GM21367 (cell line): ENCODE measurements at regions not wholly inside any gene's neighbourhood (a gene's known extent, or its start where the extent isn't known, plus 50 kb on each side); places are given as distances from the start of the nearest gene placed in this dataset.
A peak's percentile ranks its signal among the peaks of the same experiment; 100 is the strongest.
"Not testable (repeated sequence)": the region's sequence is repeated elsewhere in the genome, so short reads cannot be mapped to it uniquely, and the experiment has no call there.

ENCODE experiments used
- ATAC-seq: cut with Tn5 transposase; IDR thresholded peaks from one replicate; pipeline ENCODE4 v1.9.1; 2021; ENCODE audit not compliant: unreplicated experiment

GRCh38 chr2:150215041-150215440 lies 272.4 kb downstream of the RND3 start:
- ATAC-seq = no peak

DNA sequence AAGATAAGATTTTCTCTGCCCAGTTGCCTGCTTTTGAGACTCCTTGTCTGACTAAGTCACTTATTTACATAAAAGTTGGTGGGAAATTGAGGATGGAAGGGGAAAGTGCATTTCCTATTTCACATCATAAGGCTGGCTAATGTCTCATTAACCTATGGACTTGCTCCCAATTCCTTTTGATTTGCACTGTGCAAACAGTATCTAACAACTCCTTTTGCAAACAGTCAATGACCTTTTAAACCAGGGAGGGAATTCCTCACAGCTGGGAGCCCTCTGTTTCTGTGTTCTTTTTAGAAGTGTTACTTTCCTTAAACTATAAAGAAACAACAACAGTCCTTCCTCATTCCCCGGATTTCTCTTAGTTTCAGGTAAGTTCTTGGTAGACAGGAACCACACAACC lies 272.8 kb downstream of the RND3 start:
- ATAC-seq = no peak

DNA sequence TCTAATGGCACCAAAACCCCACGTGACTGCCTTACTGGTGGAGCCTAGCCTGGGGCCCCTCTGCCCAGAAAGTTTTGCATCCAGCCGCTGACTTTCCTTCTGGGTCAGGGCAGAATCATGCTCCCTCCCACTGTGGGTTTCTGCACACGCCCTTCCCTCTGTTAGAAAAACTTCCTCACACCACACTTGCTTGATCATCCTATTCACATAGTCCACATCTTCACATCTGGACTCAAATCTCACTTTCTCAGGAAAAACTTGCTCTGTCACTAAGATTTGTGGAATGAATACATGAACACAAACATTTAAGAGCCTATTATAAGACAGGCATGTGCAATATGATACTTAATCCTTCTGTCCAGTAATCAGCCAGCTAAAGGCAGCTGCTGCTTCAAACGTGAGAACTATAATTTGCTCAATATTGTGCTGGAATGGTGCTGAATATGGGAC lies 274.7 kb downstream of the RND3 start:
- ATAC-seq = no peak

DNA sequence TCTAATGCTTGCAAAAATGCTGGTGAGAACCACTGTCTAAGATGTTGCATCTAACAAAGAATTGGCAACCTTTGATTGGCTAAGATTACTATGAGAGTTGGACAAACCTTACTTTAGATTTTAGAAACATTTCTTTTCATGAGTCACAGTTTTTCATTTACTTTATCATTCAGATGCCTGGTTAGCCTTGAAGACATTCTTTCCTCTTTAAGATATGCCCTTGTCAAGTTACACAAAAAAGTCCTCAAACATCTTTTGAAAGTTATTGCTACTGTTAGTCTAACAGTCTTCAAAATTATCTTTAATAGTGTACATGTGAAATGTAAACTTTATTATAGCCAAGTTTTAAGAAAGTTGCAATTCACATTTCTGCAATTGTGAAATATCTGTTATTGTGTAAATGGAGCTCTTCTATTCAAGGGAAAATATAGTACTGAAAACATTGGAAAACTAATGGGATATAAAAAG lies 276.3 kb downstream of the RND3 start:
- no peak for ATAC-seq

DNA sequence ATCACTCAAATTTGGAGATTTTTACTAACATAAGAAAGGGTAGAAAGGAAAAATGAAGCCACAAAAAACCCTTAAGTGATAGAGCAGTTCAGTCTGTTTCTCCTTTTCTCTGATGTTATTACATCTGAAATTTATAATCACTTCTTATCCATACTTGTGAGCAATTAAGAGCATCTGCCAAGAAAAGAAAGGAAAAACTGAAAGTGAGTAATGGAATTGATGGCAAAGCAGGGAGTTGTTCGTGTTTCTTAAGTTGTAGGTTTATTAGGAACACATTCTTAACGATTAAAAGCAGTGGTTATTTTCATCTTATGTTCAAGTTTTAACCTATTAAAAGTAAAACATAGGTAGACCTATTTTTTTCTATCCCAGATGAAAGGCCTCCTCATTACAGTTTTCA lies 277.7 kb downstream of the RND3 start:
- no peak for ATAC-seq

- ATAC-seq = no peak
Measured at GRCh38 chr2:150208689-150209088, 278.8 kb downstream of the RND3 start.

- ATAC-seq = no peak
Measured at GRCh38 chr2:150207979-150208378, 279.5 kb downstream of the RND3 start.

DNA sequence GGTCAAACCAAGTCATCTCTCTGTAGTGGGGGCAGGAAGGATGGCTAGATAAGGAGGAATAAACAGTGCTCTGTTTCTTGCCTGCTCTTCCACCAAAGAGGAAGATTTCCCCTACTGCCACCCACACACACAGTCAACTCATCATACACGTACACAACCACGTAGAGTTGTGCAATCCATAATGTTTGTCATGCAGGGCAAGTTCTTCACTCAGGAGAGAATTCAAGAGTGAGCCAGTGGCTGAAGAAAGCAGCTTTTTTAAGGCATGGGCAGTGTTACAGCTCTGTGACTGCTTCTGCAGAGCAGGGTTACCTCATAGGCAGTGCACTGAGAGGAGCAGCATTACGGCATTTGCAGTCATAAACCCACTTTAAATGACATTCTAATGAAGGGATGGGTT lies 283.0 kb downstream of the RND3 start:
- ATAC-seq = no peak

- not testable (repeated sequence) for ATAC-seq
Measured at GRCh38 chr2:150194816-150195215, 292.7 kb downstream of the RND3 start.

GRCh38 chr2:150192701-150193100 lies 294.8 kb downstream of the RND3 start:
- ATAC-seq = no peak

GRCh38 chr2:150191349-150191748 lies 296.1 kb downstream of the RND3 start:
- ATAC-seq = no peak

- ATAC-seq = no peak
Measured at GRCh38 chr2:150190546-150190945, 296.9 kb downstream of the RND3 start.

GRCh38 chr2:150188800-150189199 lies 298.7 kb downstream of the RND3 start:
- ATAC-seq = no peak

DNA sequence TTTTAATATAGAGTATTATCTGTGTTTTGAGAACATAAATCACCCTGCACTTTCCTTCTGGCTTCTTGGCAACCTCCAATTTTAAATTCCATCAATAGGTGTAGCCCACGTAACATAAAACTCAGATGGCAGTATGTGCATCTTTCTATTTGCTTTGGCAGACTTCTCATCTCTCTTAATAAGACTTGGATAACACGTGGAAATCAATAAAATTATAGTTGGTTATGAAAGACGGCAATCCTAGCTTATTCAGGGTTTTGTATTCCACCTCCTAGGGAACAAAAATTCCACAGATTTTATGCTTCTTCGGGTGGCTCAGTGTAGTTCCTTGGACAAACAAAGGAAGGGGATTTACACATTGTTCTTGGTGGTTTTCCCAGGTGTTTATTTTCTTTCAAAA lies 299.3 kb downstream of the RND3 start:
- ATAC-seq = no peak

DNA sequence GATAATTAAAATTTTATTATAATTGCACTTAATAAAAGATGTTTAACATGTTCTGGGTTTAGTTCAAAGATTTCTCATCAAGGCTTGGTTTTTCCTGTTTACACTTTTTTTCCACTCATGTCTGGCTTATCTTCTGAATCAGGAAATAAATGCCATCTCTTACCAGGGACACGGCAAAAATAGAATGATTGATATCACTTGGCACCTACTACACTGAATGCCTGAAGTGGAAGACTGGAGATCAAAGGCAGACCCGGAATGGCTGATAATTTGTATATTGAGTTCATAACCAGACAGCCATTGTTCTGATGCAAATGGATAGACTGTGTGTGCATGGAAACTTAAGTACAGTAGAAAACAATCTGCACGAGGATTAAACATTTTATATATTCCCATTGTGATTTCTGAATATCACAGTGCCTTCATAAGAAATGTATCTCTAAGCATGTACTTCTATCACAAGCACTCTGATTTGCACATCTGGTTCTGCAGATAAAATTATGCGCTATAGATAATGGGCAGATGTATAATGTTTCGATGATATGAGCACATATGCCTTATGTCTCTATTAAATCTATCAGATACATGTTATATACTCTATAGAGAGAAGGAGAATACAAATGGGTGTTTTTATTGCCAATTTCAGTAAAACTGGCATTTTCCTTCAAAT lies 304.8 kb downstream of the RND3 start:
- no peak for ATAC-seq

- ATAC-seq = no peak
Measured at GRCh38 chr2:150178591-150178990, 308.9 kb downstream of the RND3 start.

- ATAC-seq = no peak
Measured at GRCh38 chr2:150174971-150175421, 312.5 kb downstream of the RND3 start.

DNA sequence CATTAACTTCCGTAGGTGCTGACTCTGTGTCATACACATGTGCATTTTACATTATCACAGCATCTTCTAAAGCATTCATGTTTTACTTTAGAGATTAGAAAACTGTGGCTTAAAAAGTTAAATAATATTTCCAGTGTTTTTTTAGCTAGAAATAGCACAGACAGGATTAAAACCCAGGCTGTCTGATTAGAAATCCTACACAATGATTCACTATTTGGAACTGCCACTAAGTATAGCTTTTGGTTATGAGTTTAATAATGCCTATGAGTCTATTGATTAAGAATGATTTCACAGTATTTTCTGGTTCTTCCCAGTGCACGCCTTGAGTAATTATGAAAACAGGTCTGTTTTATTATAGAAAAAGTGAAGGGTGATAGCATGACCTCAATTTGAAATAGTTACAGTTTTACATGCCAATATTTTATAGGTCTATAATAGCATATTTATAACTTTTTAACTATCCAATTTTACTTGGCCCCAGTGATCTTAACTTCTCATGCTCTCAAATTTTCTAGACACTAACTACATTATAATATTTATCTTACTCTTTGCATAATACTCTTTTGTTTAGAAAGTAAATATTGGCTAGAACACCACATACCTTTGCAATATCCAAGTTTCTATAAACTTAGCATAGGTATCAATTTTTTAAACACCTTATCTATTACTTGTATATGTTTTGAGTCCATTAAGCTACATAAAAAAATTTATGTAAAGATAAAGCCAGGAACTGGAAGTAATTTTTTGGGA lies 313.2 kb downstream of the RND3 start:
- no peak for ATAC-seq

DNA sequence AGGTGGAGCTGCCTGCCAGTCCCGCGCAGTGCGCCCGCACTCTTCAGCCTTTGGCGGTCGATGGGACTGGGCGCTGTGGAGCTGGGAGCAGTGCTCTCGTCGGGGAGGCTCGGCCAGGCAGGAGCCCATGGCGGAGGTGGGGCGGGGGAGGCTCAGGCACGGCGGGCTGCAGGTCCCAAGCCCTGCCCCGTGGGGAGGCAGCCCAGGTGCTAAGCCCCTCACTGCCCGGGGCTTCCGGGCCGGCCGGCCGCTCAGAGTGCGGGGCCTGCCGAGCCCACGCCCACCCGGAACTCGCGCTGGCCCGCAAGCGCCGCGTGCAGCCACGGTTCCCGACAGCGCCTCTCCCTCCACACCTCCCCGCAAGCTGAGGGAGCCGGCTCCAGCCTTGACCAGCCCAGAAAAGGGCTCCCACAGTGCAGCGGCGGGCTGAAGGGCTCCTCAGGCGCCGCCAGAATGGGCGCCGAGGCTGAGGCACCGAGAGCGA lies 316.4 kb downstream of the RND3 start:
- ATAC-seq = no peak

GRCh38 chr2:150169237-150169629 lies 318.2 kb downstream of the RND3 start:
- ATAC-seq = no peak

DNA sequence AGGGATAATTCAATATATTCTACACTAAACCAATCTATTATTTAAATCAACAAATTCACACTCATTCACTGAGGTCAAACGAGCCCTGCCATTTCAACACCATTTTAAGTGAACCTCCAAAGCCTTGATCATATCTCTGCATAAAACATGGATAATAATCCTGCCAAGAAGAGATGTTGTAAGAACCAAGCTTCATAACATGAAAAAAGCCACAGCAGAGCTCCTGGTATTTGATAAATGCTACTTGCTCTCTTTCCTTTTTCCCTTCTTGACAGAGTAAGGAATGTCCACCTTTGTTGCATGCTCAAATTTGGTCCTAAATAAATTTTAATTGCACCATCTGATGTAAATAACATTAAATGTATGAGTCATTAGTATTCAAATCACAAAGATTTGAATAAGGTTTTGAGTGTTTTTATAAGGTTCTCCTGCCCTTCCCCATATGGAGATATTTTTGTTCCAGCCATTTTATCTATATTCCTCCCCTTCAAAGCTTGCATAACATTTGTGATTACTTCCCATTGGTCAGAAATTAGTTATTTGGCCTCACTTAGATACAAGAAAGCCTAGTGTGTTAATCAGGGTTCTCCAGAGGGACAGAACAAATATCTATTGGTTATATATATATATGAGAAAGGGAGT lies 318.8 kb downstream of the RND3 start:
- no peak for ATAC-seq

DNA sequence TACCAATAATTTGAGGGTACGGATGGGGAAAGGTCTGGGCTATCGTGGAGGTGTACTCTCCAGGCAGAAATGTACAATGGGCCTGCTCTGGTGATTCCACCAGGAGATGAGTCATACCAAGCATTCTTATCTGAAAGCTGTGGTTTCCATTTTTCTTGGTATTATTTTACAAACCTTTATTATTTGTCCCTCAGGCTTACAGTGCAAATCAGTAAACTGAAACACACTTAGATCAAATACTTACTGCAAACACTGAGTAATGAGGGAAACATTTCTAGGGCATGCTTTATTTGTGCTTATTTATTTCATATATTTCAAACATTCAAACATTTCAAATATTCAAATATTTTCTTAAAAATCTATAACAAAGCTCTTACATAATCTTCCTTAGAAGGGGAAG lies 319.8 kb downstream of the RND3 start:
- ATAC-seq = peak; percentile 87
